Activated T-helper 1 cell treated with Interleukin-2 at 50 U/mL for 16 hours (primary cell): ENCODE measurements at regions not wholly inside any gene's neighbourhood (a gene's known extent, or its start where the extent isn't known, plus 50 kb on each side); places are given as distances from the start of the nearest gene placed in this dataset.

Source experiments
- DNase-seq: peaks from one replicate; pipeline ENCODE4 v3.0.0-alpha.2; 2020; ENCODE audit warnings: low read depth

DNA sequence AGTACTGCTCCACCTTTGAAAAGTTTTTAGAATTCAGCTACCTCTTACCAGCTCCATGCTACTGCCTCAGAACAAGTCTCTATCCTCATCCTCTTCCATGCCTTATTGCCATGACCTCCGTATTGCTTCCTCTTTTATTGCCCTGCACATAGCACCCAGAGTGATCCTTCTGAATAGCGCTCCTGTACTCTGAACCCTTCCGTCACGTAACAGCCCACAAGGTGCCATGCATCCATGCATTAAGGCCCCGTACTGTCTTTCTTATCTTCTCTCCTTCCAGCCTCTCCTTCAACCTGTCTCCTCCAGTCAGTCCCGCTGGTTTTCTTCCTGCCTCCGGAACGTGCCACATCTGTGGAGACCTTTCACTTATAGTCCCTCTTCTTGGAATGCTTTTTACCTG is 273.3 kb upstream of the SEMA6A start:
- no peak for DNase-seq

DNA sequence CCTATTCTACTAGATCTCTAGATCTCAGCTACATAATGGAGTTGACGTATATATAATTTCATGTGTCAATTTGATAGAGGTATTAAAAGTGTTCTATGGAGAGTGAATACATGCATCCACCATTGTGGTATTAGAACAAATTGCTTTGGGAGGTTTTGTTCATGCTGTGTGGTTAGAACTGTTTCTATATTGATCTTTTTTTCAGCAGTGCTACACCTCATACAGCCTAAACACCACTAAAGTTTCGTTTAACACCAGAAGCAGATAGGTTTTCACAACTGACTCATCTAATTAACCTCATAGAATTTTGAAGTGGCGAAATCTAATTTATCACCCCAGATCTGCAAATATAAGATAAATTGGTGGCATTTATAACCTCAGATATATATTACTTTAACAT is 269.4 kb upstream of the SEMA6A start:
- DNase-seq: no peak

DNA sequence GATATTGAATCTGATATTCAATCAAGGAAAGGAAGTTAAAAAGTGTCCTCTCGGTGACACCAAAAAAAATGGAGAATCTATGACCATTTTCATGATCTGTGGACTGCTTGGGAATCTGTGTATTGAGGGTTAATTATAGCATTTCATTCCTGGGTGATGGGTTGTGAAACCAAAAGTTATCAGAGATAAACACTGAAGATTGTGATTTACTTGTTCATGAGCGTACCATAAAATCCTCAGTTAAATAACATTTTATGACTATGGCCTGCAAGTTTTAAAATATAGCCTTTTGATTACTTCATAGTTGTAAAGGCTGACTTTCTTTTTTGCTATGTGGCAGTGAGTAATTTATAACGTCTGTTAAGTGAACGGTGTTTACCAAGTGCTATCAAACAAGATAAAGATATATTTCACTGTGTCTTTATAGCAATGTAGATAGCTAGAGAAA is 267.9 kb upstream of the SEMA6A start:
- DNase-seq: no peak

DNA sequence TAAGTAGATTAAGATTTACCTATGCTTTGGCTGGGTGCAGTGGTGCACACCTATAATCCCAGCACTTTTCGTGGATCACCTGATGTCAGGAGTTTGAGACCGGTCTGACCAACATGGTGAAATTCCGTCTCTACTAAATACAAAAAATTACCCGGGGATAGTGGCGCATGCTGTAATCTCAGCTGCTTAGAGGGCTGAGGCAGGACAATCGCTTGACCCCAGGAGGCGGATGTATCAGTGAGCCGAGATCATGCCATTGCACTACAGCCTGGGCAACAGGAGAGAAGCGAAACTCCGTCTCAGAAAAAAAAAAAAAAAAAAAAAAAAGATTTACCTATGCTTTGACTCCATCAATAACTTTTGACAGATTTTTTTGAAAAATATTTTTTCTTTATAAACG is 267.1 kb upstream of the SEMA6A start:
- no peak for DNase-seq

DNA sequence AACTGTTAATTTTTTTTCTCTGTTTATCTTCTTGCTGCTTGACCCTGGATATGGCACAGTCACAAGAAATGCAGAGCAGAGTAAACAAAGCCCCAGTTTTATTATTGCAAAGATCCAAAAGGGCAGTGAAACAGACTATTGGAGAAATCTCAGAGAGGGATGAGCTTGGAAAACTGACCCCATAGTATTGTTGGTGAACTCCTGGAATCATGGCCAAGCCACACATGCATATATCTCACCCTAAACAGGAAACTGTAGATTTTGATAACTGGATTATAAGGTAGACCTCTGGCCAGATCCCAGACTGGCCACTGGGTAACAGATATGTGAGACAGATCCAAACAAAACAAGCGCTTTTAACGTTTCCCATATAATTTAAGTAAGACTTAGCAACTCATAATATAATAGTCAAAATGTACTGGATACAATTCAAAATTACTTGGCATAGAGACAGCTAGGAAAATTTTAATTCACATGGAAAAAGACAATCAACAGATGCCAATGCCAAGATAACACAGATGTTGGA is 263.5 kb upstream of the SEMA6A start:
- no peak for DNase-seq

DNA sequence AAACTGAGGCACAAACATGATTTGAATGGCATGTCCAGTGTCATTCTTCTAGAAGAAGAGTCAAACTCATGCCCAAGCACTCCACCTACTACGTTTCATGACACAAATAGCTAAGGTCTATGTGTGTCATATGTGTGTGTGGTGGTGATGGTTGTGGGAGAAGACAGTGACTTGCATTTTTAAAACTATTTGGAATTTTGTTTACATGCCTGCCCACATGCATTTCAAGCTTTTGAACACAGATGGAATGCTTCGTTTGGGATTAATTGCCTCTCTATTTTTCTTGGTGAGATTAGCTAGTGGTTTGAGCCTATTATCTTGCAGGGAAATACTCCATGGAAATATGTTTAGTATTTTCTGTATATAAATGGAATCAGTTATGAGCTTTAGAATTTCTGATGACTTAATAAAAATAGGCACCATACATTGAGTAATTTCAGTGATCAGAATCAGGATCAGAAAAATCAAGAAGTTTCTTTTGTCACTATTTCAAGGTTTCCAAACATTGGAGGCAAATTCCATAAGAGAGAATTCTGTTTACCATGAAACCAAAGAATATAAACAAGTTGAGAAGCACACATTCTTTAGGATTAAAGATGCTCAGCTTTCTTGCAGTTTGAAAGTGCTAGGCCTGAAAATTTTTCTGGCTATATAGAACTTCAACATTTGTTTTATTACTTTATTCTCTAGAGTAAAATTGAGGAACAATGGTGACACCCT is 260.3 kb upstream of the SEMA6A start:
- no peak for DNase-seq

DNA sequence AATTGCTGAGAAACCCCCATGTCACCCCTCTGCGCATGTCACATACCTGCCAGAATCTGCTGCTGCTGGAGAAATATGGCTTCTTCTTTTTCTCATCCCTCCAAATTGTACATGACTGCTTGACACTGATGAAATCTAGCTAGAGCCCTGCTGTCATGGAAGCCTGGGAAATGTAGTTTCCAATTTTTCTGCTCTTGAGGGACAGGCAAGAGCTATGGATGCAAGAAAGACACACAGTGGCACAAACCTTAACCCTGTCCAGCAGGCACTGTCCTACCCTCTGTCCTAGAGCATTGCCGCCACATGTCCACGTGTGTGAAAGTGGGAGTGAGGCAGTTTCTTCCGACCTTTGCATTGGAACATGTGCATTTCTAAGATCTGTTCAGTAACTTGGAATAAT is 255.5 kb upstream of the SEMA6A start:
- no peak for DNase-seq

DNA sequence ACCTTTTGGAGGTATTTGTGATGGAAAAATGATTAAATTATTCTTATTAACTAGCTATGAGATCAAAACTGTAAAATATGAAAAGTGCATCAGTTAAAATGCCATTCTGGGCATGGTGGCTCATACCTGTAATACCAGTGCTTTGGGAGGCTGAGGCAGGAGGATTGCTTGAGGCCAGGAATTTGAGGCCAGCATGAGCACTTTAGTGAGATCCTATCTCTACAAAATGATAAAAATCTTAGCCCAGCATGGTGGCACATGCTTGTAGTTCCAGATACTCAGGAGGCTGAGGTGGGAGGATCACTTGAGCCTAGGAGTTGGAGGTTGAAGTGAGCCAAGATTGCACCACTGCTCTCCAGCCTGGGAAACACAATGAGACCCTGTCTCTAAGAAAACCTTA is 252.5 kb upstream of the SEMA6A start:
- no peak for DNase-seq

DNA sequence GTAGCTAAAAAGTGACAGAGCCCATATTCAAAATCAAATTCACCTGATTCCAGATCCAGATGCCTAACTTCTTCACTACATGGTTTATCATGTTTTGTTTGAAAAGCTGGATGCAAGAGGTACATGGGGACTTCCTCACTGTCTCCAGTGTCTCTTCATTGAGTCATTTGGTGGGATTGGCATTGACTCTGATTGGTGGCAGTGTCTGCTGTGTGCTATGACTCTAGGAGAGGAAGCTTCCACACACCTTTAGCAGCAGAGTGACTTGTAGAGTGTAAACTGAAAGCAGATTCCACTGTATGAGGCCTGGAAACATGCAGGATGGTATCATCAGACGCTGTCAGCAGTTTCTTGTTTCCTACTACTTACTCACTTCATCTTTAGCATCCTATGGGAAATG is 250.9 kb upstream of the SEMA6A start:
- no peak for DNase-seq

DNA sequence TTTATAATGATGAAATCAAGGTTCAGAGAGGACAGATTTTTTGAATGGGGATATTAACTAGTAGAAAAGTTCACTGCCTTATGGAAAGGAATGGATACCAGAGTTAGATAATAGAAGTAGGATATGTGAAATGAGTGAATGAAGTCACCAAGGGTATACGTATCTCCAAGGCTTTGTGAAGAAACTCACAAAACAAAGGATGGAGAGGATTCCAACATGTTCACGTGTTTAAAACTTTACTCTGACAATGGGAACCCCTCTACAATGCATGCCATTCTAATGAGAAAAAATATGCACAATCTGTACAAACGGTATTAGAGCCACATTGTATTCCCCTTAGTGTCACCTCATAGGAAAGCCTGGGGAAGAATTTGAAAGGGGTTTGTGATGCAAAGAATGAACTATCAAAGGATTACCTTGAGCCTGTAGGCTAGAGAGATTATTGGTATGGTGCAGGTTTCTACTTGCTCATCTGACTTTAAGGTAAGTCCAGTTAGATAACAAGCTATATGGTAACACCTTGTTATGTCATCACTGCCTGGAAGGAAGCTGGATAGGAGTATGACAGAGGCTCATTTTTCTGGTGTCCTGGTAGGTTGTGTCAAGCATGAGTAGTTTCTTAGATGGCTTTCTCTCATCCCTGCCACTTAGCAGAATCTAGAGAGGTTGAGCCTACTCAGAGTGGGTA is 250.3 kb upstream of the SEMA6A start:
- no peak for DNase-seq

DNA sequence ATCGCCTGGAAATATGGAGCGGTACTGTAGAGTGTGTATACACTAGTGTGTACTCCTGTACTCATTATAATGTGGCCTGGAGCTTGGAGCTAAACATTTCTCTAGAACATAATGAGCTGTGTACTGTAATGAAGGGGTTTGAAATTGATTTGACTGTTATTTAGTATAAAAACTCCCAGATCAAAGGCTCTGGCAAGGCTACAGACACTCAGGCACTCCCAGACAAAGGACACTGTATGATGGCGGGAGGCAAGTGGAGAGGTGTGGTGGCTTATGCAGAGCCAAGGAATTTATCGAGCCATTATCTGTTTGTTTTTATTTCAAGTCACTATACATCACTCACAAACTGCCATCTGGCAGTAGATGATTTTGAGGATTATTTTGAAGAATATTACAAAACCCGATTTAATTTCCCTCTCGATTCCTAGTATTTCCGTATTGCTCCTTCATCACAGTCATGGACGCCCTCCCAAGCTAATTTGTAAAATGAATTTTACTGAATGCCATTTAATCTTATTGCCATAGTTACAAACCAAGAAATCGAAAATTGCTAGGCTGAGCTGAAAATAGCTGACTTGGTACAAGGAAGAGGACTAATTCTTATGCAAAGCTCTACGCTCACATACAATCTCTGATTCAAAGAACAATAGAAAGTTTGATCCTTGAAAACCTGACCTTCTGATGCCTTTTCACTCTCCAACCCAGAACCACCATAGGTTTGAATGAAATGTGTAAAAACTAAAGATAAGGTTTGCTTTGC is 240.2 kb upstream of the SEMA6A start:
- no peak for DNase-seq

DNA sequence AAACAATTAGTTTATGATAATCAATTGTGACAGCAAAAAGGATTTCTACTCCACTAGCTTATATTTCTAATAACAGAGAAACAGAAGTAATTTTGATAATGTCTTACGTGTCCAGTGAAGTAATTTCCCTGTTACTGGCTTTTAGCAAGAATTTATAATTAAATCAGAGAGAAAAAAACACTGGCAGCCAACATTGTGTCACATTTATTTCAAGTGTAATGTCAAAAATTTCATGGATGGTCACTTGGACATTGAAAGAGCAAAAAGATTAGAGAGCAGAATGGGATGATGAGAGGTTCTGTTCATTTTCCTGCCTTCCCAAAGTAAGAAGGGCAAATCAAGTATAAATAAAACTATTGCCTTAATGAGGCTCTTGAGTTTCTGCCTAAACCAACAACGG is 239.3 kb upstream of the SEMA6A start:
- DNase-seq: no peak

DNA sequence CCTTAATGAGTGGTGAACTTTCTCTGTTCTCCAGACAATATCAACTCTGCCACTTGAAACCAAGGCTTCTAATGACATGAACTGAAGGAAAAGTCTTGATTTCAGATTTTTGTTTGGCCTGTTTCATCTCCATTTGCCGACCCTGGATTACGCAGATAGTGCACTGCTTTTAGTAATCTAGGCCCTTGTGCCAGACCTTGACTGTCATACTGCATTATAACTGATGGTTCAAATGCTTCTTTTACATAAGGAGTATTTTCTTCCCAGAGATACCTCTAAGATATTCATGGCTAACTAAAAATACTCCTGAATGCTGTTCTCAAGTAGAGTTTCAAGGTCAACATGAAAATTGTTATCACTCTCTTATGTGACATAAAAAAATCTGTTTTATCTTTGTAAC is 238.7 kb upstream of the SEMA6A start:
- no peak for DNase-seq

DNA sequence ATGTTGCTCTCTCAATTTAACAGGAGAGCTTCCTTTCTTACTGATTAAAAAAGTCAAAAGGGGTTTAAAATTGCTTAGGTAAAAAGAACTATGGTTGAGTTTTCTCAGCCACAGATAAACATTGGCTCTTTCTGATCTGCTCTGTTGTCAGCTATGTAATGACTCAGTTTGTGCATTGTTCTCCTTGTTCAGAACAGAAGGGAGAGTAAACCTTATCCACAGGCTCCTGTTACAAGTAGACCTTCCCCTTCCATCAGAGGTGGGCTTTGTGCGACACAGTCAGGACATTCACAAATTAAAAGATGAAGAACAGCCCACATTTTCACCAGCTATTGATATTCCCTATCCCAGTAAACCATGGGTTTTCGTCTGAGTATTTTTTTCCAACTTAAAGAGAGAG is 236.3 kb upstream of the SEMA6A start:
- DNase-seq: no peak

DNA sequence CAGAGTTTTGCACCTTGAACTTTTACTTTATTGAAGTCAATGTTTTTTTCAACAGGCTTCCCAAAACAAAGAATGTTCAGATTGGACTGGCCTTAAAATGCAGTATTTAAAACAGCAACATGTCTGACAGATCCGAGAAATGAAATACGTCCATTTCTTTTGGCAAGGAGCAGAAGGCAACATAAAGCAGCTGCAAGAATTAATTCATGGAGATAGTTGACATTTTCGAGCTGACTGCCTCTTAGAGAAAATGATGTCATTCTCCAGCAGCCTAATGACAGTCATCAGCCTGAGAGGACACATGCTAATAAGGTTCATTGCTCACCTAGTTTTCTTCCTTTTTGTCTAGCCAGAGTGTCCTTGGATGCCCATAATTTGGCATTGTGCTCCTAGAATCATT is 232.2 kb upstream of the SEMA6A start:
- no peak for DNase-seq

DNA sequence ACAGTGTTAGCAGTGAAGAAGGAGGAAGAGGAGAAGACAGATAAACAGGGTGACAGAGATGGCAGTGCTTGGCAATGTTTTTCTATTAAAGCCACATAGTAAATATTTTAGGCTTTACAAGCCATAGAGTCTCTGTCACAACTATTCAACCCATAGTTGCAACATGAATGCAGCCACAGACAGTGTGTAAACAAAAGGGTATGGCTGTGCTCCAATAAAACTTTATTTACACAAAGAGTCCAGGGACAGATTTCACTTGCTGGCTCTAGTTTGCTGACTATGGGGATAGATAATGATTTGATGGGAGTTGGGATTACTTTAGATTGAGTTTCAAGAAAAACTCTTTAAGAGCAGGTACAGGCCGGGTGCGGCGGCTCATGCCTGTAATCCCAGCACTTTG is 224.8 kb upstream of the SEMA6A start:
- DNase-seq: no peak

DNA sequence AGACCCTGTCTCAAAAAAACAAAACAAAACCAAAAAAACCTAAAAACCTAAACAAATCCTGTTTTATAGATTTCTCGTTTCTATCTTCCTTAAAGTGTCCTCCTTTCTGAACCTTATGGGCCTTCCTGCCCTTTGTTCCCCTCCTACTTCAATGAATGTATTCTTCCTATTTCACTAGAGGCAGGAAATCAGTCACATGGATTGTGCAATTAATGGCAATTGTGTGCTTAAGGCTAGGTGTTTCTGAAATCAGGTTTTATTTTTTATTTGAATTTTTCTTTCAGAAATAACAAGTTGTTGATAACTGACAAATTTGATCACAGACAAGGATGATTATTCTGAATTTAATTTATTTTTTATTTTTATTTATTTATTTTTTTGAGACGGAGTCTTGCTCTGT is 220.6 kb upstream of the SEMA6A start:
- DNase-seq: no peak

DNA sequence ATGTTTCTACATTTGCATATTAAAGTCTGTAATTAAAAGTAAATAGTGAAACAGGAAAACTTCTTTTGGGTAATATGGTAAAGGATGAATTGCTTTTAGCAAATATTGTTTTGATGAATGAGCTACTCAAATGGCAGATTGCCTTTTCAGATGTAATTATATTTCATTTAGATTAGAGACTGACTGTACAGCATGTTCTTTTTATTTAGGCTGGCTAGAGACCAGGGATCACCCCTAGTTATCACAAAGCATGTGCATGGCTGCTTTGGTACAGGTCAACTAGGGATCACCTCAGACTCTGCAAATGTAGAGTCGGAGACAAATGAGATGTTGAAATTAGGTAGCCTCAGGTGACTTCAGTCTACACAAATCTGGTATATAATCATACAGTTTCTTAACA is 214.9 kb upstream of the SEMA6A start:
- no peak for DNase-seq

DNA sequence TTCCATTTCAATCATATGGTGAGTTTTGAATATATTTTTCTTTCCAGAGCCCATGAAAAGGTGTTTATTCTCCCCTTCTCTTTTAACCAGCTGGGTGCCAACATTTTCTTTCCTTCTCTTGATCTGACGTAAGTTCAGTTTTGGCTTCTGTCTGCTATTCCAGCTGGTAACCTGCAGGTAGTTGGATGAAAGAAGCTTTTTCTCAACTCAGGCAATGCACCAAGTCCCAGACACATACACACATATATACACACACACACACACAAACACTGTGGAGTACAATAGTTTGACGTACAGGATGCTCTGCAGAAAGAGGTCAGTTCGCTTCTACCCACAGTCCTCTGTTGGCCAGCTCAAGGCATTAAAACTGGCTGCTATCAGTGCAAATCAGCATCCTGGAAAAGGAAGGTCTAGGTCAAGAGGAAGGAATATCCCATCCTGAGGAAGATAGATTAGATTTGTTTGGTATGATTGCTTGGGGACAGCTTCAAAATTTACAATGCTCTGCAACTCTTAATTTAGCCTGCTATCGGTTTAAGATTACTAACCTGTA is 214.3 kb upstream of the SEMA6A start:
- no peak for DNase-seq

DNA sequence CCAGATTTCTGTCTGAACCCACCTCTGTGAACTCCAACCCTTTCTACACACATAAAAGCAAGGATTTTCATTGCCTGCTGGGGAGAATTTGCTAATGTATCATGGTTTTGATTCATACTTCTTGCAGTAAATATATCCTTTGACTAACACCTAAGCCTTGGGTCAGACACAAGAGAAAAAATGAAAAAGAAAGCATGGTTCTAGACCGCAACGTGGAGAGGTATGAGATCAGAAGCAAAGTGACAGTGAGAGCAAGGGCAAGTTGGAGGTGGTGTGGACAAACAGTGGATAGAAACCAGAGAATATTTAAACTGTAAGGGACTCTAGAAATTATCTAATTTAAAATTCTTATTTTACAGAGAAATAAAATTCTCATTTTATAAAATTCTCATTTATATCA is 212.9 kb upstream of the SEMA6A start:
- no peak for DNase-seq

DNA sequence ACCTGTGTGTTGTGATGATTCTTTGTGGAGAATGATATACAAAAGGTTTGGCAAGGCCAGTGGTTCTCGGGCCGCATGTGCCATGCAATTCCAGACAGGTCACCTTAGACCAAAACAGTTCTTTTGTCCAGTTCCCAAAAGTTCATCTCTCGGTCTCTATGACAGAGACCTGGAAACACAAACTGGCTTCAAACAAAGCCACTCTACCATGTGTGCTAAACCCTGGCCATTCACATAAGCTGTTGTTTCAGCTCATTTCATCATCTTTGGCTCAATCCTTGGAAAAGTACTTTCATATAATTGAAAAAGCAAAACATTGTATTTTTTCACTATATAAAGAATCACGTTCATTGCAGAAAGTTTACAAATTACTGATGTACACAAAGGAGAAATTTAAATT is 210.5 kb upstream of the SEMA6A start:
- no peak for DNase-seq

DNA sequence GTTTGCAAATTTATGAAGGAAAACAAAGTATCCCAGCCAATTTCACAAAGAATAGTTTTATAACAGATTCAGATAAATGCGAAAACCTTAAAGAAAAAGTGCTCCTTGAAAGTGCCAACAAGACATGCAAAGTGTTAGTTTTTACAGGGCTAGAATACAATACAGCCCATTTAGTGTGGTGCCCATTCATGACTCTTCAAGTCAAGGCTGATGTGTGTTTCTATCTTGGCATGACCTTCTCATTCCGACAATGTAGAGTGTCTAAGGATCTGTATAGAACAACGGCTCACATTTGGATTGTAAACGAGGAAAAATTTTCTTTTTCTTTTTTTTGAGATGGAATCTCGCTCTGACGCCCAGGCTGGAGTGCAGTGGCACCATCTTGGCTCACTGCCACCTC is 205.2 kb upstream of the SEMA6A start:
- DNase-seq: no peak
